Mucosa of stomach (tissue), 1 donor: ENCODE measurements at regions not wholly inside any gene's neighbourhood (a gene's known extent, or its start where the extent isn't known, plus 50 kb on each side); places are given as distances from the start of the nearest gene placed in this dataset.
"Not testable (repeated sequence)": the region's sequence is repeated elsewhere in the genome, so short reads cannot be mapped to it uniquely, and the experiment has no call there.

Source experiments
- H3K27me3 ChIP-seq: one replicate; pipeline ENCODE4 v1.7.0; 2013; ENCODE audit warnings: mild to moderate bottlenecking, low read length; ENCODE audit not compliant: control insufficient read depth, insufficient read depth
- H3K36me3 ChIP-seq: one replicate; pipeline ENCODE4 v1.7.0; 2013; ENCODE audit warnings: low read length; ENCODE audit not compliant: control insufficient read depth, insufficient read depth
- H3K4me1 ChIP-seq: one replicate; pipeline ENCODE4 v1.7.0; 2013; ENCODE audit warnings: mild to moderate bottlenecking, low read length; ENCODE audit not compliant: control insufficient read depth, insufficient read depth
- H3K4me3 ChIP-seq: one replicate; pipeline ENCODE4 v1.7.0; 2013; ENCODE audit warnings: low read length
- H3K9ac ChIP-seq: one replicate; pipeline ENCODE4 v1.7.0; 2013; ENCODE audit warnings: mild to moderate bottlenecking, low read length, moderate library complexity
- H3K9me3 ChIP-seq: one replicate; pipeline ENCODE4 v1.7.0; 2013; ENCODE audit warnings: mild to moderate bottlenecking, low read length, moderate library complexity; ENCODE audit not compliant: control insufficient read depth
- donor health status: Pancreatic carcinoma.

GRCh38 chr1:181213056-181213455, 124.6 kb downstream of the IER5 start:
- Histone ChIP-seq H3K4me1 (no peaks in the 10 kb centered on the region), H3K9me3 (no peaks in the 10 kb centered on the region), H3K36me3 (no peaks in the 10 kb centered on the region), H3K27me3 (peaks cover 3% of the 10 kb centered on the region), H3K4me3 (no peak overlapping the region), H3K9ac (no peak overlapping the region)

- H3K4me1 ChIP-seq = no peaks in the 10 kb centered on the region
- no peak overlapping the region for H3K9ac ChIP-seq
- H3K4me3 ChIP-seq = no peak overlapping the region
- H3K36me3 ChIP-seq = no peaks in the 10 kb centered on the region
- H3K27me3 ChIP-seq = no peaks in the 10 kb centered on the region
- H3K9me3 ChIP-seq = no peaks in the 10 kb centered on the region
Measured at GRCh38 chr1:181216591-181216994, 128.1 kb downstream of the IER5 start.

GRCh38 chr1:181219938-181220337, 131.4 kb downstream of the IER5 start:
- Histone ChIP-seq H3K4me3 (no peak overlapping the region), H3K36me3 (no peaks in the 10 kb centered on the region), H3K9ac (no peak overlapping the region), H3K9me3 (no peaks in the 10 kb centered on the region), H3K27me3 (no peaks in the 10 kb centered on the region), H3K4me1 (no peaks in the 10 kb centered on the region)

GRCh38 chr1:181221078-181221477, 132.6 kb downstream of the IER5 start:
- no peaks in the 10 kb centered on the region for H3K4me1 ChIP-seq
- H3K9ac ChIP-seq = no peak overlapping the region
- H3K27me3 ChIP-seq = no peaks in the 10 kb centered on the region
- H3K9me3 ChIP-seq = no peaks in the 10 kb centered on the region
- H3K36me3 ChIP-seq = no peaks in the 10 kb centered on the region
- H3K4me3 ChIP-seq = no peak overlapping the region

- no peaks in the 10 kb centered on the region for H3K9me3 ChIP-seq
- no peak overlapping the region for H3K9ac ChIP-seq
- no peaks in the 10 kb centered on the region for H3K4me1 ChIP-seq
- H3K36me3 ChIP-seq = no peaks in the 10 kb centered on the region
- no peaks in the 10 kb centered on the region for H3K27me3 ChIP-seq
- no peak overlapping the region for H3K4me3 ChIP-seq
Measured at GRCh38 chr1:181222972-181223505, 134.5 kb downstream of the IER5 start.

GRCh38 chr1:181226728-181227127, 138.2 kb downstream of the IER5 start:
- H3K9me3 ChIP-seq, H3K4me1 ChIP-seq, H3K36me3 ChIP-seq, H3K27me3 ChIP-seq, H3K9ac ChIP-seq, H3K4me3 ChIP-seq: not testable (repeated sequence)

GRCh38 chr1:181239086-181239485, 150.6 kb downstream of the IER5 start:
- no peaks in the 10 kb centered on the region for H3K9me3 ChIP-seq
- no peak overlapping the region for H3K9ac ChIP-seq
- H3K27me3 ChIP-seq = no peaks in the 10 kb centered on the region
- no peak overlapping the region for H3K4me3 ChIP-seq
- no peaks in the 10 kb centered on the region for H3K36me3 ChIP-seq
- H3K4me1 ChIP-seq = no peaks in the 10 kb centered on the region

- H3K4me1 ChIP-seq = peaks cover 22% of the 10 kb centered on the region
- not testable (repeated sequence) for H3K9ac ChIP-seq, H3K9me3 ChIP-seq, H3K36me3 ChIP-seq, H3K4me3 ChIP-seq, H3K27me3 ChIP-seq
Measured at GRCh38 chr1:181246320-181246719, 157.8 kb downstream of the IER5 start.

GRCh38 chr1:181248361-181248760, 159.9 kb downstream of the IER5 start:
- H3K27me3 ChIP-seq, H3K4me3 ChIP-seq: not testable (repeated sequence)

GRCh38 chr1:181249186-181249585, 160.7 kb downstream of the IER5 start:
- Histone ChIP-seq H3K27me3 (no peaks in the 10 kb centered on the region), H3K9ac (no peak overlapping the region), H3K4me3 (no peak overlapping the region), H3K9me3 (no peaks in the 10 kb centered on the region), H3K36me3 (no peaks in the 10 kb centered on the region), H3K4me1 (peaks cover 31% of the 10 kb centered on the region)

More at GRCh38 chr1:181248361-181248760, 159.9 kb downstream of the IER5 start:
- not testable (repeated sequence) for H3K9me3 ChIP-seq, H3K9ac ChIP-seq, H3K36me3 ChIP-seq
- H3K4me1 ChIP-seq = peaks cover 31% of the 10 kb centered on the region

- Histone ChIP-seq H3K4me1 (peaks cover 31% of the 10 kb centered on the region), H3K27me3 (no peaks in the 10 kb centered on the region), H3K9ac (no peak overlapping the region), H3K36me3 (no peaks in the 10 kb centered on the region), H3K9me3 (no peaks in the 10 kb centered on the region), H3K4me3 (no peak overlapping the region)
Measured at GRCh38 chr1:181250038-181250437, 161.5 kb downstream of the IER5 start.

GRCh38 chr1:181251001-181251712, 162.7 kb downstream of the IER5 start:
- Histone ChIP-seq H3K36me3 (no peaks in the 10 kb centered on the region), H3K9ac (no peak overlapping the region), H3K4me1 (peaks cover 31% of the 10 kb centered on the region), H3K9me3 (no peaks in the 10 kb centered on the region), H3K27me3 (no peaks in the 10 kb centered on the region), H3K4me3 (no peak overlapping the region)

GRCh38 chr1:181251713-181252075, 163.2 kb downstream of the IER5 start:
- Histone ChIP-seq H3K9me3 (no peaks in the 10 kb centered on the region), H3K36me3 (no peaks in the 10 kb centered on the region), H3K4me3 (no peak overlapping the region), H3K4me1 (peaks cover 31% of the 10 kb centered on the region), H3K27me3 (no peaks in the 10 kb centered on the region), H3K9ac (no peak overlapping the region)
